ENCODE measurements at regions not wholly inside any gene's neighbourhood (a gene's known extent, or its start where the extent isn't known, plus 50 kb on each side); places are given as distances from the start of the nearest gene placed in this dataset.
"Not testable (repeated sequence)": the region's sequence is repeated elsewhere in the genome, so short reads cannot be mapped to it uniquely, and the experiment has no call there.

DNA sequence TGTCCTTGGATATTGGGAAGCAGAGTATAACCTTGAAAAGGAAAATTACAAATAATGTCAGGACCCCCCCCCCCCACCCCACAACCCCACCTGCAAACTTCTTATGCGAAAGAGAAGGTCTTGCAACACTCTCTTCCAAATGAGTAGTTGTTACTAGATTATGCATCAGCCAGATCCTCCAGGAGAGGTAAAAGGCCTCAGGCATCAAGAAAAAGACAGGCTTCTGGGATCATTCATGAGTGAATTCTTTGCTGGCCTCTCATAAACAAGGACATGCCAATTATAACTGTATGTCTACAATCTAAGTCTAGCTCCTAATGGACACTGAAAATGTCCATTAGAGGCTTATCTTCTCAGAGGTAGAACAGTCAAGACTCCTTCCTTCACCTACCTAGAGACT, 1443.3 kb downstream of the RAPGEF2 start:
- Histone ChIP-seq H3K4me1 (ENCODE audit: insufficient read depth, low read length, poor library complexity, severe bottlenecking) (no peaks in the 10 kb centered on the region), H3K36me3 (ENCODE audit: insufficient read depth, low read length, poor library complexity, severe bottlenecking) (no peaks in the 10 kb centered on the region), H3K4me3 (ENCODE audit: low read depth, low read length, poor library complexity, severe bottlenecking) (no peak overlapping the region), H3K27me3 (replicated peaks; ENCODE audit: insufficient read depth, low read depth, low read length, poor library complexity) (no peaks in the 10 kb centered on the region), H3K9me3 (ENCODE audit: low read depth, low read length, poor library complexity, severe bottlenecking) (no peaks in the 10 kb centered on the region), H3K27ac (ENCODE audit: low read depth, low read length, poor library complexity, severe bottlenecking) (no peak overlapping the region)
- intact Hi-C loops (cut with micrococcal nuclease; ENCODE audit: unreplicated experiment), result no loop called here
- TF ChIP-seq EZH2 (IDR thresholded peaks at IDR 0.05; ENCODE audit: borderline replicate concordance, low read depth, low read length, poor library complexity, severe bottlenecking), result no peak
- TF ChIP-seq, protein P1, sequence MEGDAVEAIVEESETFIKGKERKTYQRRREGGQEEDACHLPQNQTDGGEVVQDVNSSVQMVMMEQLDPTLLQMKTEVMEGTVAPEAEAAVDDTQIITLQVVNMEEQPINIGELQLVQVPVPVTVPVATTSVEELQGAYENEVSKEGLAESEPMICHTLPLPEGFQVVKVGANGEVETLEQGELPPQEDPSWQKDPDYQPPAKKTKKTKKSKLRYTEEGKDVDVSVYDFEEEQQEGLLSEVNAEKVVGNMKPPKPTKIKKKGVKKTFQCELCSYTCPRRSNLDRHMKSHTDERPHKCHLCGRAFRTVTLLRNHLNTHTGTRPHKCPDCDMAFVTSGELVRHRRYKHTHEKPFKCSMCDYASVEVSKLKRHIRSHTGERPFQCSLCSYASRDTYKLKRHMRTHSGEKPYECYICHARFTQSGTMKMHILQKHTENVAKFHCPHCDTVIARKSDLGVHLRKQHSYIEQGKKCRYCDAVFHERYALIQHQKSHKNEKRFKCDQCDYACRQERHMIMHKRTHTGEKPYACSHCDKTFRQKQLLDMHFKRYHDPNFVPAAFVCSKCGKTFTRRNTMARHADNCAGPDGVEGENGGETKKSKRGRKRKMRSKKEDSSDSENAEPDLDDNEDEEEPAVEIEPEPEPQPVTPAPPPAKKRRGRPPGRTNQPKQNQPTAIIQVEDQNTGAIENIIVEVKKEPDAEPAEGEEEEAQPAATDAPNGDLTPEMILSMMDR (conservative IDR thresholded peaks at IDR 0.05; ENCODE audit: low read depth, low read length), result no peak
- no peak for DNase-seq (ENCODE audit: low spot score)
- ChIA-PET POLR2A (ENCODE audit: low non-redundant PET) (no interaction called here), CTCF (no interaction called here)
- BruUV-seq (replicated peaks), result no TSS peak

DNA sequence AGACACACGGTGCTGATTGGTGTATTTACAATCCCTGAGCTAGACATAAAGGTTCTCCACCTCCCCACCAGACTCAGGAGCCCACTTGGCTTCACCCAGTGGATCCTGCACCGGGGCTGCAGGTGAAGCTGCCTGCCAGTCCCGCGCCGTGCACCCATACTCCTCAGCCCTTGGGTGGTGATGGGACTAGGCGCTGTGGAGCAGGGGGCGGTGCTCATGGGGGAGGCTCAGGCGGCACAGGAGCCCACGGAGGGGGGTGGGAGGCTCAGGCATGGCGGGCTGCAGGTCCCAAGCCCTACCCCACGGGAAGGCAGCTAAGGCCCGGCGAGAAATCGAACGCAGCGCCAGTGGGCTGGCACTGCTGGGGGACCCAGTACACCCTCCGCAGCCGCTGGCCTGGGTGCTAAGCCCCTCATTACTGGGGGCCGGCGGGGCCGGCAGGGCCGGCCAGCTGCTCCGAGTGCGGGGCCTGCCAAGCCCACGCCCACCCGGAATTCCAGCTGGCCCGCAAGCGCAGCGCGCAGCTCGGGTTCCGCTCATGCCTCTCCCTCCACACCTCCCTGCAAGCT, 1447.2 kb downstream of the RAPGEF2 start:
- H3K4me1 ChIP-seq (ENCODE audit: insufficient read depth, low read length, poor library complexity, severe bottlenecking); BruUV-seq (replicated peaks); H3K4me3 ChIP-seq (ENCODE audit: low read depth, low read length, poor library complexity, severe bottlenecking); H3K27me3 ChIP-seq (replicated peaks; ENCODE audit: insufficient read depth, low read depth, low read length, poor library complexity); H3K27ac ChIP-seq (ENCODE audit: low read depth, low read length, poor library complexity, severe bottlenecking); POLR2A ChIA-PET (ENCODE audit: low non-redundant PET); CTCF ChIA-PET; H3K36me3 ChIP-seq (ENCODE audit: insufficient read depth, low read length, poor library complexity, severe bottlenecking); DNase-seq (ENCODE audit: low spot score); H3K9me3 ChIP-seq (ENCODE audit: low read depth, low read length, poor library complexity, severe bottlenecking); intact Hi-C loops (cut with micrococcal nuclease; ENCODE audit: unreplicated experiment): not testable (repeated sequence)

DNA sequence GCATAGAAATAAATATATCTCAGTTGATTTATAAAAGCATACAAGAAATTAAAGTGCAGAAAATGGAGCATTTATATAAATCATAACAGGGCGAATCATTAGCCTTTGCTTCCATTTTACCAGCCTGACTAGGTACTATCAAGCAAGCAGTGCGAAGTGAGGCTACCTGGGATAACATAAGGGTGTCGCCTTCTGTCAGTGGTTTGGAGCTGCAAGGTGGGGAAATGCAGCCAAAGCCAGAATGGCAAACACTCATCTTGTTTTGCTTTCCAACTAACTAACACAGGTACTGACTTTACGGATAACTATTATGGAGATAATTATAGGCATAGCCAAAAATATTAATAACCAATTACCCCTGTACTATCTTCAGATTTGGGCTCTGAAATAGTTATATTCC, 1459.8 kb downstream of the RAPGEF2 start:
- no peak for DNase-seq (ENCODE audit: low spot score)
- Histone ChIP-seq H3K4me3 (ENCODE audit: low read depth, low read length, poor library complexity, severe bottlenecking) (no peak overlapping the region), H3K9me3 (ENCODE audit: low read depth, low read length, poor library complexity, severe bottlenecking) (no peaks in the 10 kb centered on the region), H3K36me3 (ENCODE audit: insufficient read depth, low read length, poor library complexity, severe bottlenecking) (no peaks in the 10 kb centered on the region), H3K27ac (ENCODE audit: low read depth, low read length, poor library complexity, severe bottlenecking) (no peak overlapping the region), H3K4me1 (ENCODE audit: insufficient read depth, low read length, poor library complexity, severe bottlenecking) (no peaks in the 10 kb centered on the region), H3K27me3 (replicated peaks; ENCODE audit: insufficient read depth, low read depth, low read length, poor library complexity) (no peaks in the 10 kb centered on the region)
- TF ChIP-seq, protein P1 (conservative IDR thresholded peaks at IDR 0.05; ENCODE audit: low read depth, low read length), result no peak
- TF ChIP-seq EZH2 (IDR thresholded peaks at IDR 0.05; ENCODE audit: borderline replicate concordance, low read depth, low read length, poor library complexity, severe bottlenecking), result no peak
- BruUV-seq (replicated peaks), result no TSS peak
- CTCF ChIA-PET, result no interaction called here
- POLR2A ChIA-PET (ENCODE audit: low non-redundant PET), result no interaction called here
- intact Hi-C loops (cut with micrococcal nuclease; ENCODE audit: unreplicated experiment), result no loop called here

DNA sequence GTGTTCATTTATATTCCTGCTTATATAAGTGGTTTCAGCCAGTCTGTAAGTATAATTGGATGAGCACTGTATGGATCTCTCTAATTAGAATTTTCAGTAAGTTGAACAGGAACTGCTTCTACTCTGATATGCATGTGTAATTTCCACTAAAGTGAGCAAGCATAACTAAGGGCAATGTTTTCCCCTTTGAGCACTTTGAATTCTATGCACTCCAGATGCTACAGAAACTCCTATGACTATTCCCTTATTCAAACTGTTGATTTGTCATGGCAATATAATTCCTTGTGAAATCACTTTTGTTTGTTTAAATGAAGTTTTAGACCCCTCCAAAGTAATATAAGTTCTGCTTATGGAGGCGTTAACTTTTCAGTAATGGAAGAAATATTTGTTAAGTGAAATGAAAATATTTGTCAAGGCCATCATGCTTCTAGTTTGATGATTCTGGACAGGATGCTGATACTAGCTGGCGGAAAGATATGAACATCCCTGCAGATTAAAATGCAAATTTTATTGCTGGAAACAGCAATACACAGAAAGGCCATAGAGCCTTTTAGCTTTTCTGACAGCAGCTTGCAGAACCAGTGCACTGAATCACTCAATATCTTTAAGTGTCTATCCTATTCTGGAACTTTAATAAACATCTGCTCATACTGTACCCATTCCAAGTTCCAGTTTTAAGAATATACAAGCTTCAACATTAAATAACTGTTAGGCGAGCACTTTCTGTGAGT, 1460.8 kb downstream of the RAPGEF2 start:
- ChIA-PET POLR2A (ENCODE audit: low non-redundant PET) (no interaction called here), CTCF (no interaction called here)
- Histone ChIP-seq H3K4me3 (ENCODE audit: low read depth, low read length, poor library complexity, severe bottlenecking) (no peak overlapping the region), H3K36me3 (ENCODE audit: insufficient read depth, low read length, poor library complexity, severe bottlenecking) (no peaks in the 10 kb centered on the region), H3K9me3 (ENCODE audit: low read depth, low read length, poor library complexity, severe bottlenecking) (no peaks in the 10 kb centered on the region), H3K4me1 (ENCODE audit: insufficient read depth, low read length, poor library complexity, severe bottlenecking) (no peaks in the 10 kb centered on the region), H3K27me3 (replicated peaks; ENCODE audit: insufficient read depth, low read depth, low read length, poor library complexity) (no peaks in the 10 kb centered on the region), H3K27ac (ENCODE audit: low read depth, low read length, poor library complexity, severe bottlenecking) (no peak overlapping the region)
- no peak for DNase-seq (ENCODE audit: low spot score)
- TF ChIP-seq, protein P1 (conservative IDR thresholded peaks at IDR 0.05; ENCODE audit: low read depth, low read length), result no peak
- TF ChIP-seq EZH2 (IDR thresholded peaks at IDR 0.05; ENCODE audit: borderline replicate concordance, low read depth, low read length, poor library complexity, severe bottlenecking), result no peak
- intact Hi-C loops (cut with micrococcal nuclease; ENCODE audit: unreplicated experiment), result no loop called here
- no TSS peak for BruUV-seq (replicated peaks)

Measured in A673 (cell line).